Left renal cortex interstitium (tissue), 4 donors: ENCODE measurements at regions not wholly inside any gene's neighbourhood (a gene's known extent, or its start where the extent isn't known, plus 50 kb on each side); places are given as distances from the start of the nearest gene placed in this dataset.

Source experiments
- DNase-seq, 4 donors: peaks; one replicate each; pipeline ENCODE4 v3.0.0-alpha.2; 2013; ENCODE audit warnings: low read depth in 4 of 4, low spot score in 2 of 4, missing footprints in 1 of 4

DNA sequence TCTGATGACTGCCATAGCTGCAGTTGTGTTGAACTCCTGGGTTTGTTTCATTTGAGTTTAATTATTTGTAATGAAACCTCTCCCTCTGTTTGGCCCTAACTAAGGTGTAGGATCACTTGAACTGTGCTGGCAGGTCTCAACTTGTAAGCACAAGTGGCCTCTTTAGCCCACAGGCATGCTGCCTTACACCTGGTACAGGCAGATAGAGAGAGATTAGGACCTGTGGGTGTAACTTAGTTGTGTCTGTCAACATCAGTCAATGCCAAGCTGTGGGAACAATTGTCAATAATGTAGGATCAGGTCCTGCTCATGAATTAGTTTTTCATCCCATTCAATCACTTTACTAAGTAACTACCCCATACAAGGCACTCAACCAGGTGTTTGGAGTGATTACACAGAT is 263.0 kb upstream of the G2E3 start:
- no peak for DNase-seq

DNA sequence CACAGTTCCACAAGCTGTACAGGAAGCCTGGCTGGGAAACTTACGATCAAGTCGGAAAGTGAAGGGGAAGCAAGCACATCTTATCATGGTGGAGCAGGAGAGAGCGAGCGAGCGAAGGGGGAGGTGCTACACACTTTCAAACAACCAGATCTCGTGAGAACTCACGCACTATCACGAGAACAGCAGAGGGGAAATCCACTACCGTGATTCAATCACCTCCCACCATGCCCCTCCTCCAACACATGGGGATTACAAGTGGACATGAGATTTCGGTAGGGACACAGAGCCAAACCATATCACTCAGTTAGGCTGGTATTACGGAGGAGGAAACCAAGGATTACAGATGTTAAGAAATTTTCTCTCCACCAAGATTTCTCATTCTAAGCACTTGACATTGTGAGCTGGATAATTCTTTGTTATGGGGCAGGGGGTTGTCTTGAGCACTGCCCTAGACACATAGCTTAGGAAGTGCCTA is 262.0 kb upstream of the G2E3 start:
- DNase-seq, result no peak

GRCh38 chr14:30297876-30298795 is 260.8 kb upstream of the G2E3 start:
- no peak for DNase-seq

DNA sequence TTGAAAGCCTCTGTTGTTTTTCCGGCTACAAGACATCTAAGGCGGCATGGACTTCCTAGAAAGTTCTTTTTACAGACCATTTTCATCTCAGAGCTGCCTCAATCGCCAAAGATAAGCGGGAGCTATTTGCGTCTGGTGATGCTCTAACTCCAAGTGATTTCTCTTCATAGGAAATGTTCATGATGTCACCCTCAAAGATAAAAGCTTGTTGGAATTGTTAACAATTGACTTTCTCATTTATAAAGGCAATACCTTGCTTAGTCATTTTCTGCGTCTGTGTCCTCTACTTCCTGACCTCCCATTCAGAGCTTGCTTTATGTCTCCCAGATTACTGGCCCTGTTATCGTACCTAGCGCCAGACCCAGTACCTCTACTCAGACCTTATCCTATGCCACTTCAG is 259.0 kb upstream of the G2E3 start:
- no peak for DNase-seq

DNA sequence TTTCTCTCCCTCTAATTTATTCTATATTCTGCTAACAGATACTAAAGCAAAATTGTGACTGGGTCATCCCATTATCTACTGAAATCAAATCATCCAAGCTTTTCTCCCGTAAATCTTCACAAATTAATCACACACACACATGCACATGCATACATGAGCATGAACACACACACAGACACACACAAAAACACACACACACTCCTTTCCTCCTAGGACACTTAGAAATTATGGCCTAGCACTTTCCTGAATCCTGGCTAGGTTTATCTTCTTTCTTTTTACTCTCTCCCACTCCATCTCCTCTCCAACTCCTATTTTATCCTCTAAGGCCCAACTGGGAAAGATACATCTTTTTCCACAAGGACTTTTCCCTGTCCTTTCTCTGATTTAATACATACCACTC is 255.6 kb upstream of the G2E3 start:
- no peak for DNase-seq

DNA sequence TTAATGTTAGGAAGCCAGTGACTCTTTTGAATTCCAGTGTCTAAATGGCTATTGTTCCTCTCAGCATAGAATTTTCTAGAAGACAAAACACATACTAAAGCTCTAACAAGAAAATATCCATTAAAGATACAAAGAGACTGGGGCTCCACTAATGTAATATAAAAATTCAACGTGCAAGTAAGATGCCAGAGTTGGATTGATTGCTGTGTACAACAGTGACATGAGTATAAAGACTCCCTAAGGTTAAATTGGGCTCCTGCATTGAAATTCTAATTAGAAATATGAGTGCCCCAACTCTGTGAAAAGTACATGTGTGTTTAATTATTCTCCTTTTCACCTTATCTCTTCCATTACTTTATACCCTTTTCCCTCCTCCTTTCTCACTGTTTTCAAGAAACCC is 253.6 kb upstream of the G2E3 start:
- DNase-seq, result no peak

DNA sequence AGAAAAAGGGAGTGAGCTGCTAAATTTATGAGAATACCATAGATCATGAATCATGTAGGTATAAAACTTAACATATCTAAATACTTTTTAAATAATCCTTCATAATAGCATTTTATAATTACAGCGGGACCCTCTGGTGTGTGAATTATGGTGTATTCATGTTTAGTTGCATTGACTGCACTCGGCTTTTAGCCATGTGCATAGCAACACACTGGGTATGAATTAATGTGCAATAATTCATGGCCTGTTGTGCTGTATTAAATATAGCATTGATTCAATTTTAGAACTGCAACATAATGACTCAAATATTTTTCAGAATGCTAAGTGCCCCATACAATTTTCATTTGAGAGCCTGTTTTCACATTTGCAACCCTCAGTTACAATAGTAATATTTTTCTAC is 249.6 kb upstream of the G2E3 start:
- no peak for DNase-seq

- no peak for DNase-seq
These were observed 246.7 kb upstream of the G2E3 start for GRCh38 chr14:30312214-30312613.

DNA sequence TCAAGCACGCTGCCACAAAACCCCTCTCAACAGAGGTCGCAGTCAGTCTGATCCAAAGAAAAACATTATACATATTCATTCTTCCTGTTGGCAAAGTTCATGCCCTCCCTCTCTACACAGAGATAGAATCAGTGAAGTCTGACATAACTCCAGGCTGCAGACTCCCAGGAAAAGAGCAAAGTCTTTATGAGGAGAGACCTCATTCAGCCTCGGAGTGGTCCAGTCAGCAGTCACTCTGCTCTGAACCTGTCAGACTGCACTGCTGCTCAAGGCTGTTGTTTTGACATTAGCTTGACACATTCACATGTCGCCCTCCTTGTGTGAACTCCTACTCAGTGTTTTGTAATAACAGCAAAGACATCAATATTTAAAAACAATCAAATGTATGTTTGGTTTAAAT is 241.2 kb upstream of the G2E3 start:
- DNase-seq, result no peak

DNA sequence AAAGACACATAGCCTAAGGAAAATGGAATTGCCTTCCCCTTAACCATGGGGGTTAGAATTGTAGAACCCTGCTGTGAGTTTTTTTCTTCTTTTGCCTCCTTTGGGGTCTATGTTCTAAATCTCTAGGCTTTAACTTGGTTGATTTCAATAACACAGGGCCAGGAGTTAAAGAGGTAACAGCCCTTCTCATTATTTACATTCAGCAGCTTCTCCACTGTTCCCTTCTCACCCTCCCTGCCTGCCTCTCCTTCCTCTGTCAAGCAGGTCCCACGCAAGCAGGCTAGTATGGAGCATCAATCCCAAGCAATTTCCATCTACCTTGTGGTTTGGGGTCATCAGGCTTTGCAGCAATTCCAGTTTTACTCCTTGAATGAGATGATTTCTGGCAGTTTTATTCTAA is 236.1 kb upstream of the G2E3 start:
- no peak for DNase-seq

- no peak for DNase-seq
These were observed 228.9 kb upstream of the G2E3 start for GRCh38 chr14:30330033-30330432.

GRCh38 chr14:30330445-30330844 is 228.5 kb upstream of the G2E3 start:
- DNase-seq, result no peak

DNA sequence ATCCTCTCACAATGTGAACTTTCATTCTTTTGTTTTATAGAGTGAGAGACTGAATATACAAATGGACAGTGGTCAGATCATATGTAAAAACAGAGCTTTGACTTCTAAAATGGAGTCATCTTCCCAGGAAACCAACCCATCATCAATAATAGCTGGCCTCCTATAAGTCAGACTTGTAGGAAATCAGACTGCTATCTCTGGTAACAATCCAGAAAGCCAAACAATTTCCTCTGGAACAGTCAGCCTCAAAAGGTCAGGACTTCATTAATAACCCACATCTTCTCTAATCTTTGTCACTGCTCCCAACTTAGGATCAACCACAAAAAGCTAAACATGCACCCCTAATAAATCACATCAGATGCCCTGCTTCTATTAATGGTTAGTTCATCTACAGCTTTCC is 227.9 kb upstream of the G2E3 start:
- DNase-seq, result no peak

- DNase-seq, result no peak
These were observed 226.6 kb upstream of the G2E3 start for GRCh38 chr14:30332374-30332773.

DNA sequence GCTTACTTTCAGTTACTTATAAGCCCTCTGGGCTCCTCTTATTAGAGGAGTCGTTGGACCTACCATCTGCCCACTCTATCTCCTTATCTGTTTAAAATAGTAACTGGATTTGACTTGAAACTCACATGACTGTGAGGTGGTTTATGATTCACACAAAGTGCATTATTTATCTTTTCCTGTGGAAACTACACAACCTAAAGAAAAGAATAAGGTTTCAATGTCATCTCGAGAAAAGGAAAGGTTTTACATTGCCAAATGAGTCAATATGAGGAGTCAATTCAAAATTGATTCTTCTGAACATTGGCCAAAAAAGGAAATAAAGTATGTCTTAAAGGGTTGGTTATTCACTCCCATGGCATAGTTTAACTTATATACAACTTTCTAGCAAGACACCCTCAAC is 225.0 kb upstream of the G2E3 start:
- DNase-seq, result no peak

DNA sequence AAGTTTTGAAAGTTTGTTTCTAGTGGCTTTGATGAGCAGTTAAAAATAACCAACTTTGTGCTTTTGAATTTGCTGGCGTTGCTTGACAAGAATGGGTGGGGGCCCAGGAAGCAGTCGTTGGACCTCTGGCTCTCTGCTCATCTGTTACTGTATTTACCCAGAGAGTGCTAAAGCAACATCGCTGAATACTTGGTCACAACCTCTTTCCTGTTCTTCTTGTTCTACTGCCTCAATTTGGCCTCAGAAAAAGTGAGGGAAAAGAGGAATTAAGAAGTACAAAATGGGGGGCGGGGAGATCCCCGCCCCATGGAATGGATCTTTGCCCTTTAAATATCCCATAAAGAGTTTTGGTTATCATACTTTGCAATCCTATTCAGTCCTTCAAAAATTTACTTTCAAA is 221.5 kb upstream of the G2E3 start:
- no peak for DNase-seq

- DNase-seq, result no peak
These were observed 219.6 kb upstream of the G2E3 start for GRCh38 chr14:30339311-30339901.

DNA sequence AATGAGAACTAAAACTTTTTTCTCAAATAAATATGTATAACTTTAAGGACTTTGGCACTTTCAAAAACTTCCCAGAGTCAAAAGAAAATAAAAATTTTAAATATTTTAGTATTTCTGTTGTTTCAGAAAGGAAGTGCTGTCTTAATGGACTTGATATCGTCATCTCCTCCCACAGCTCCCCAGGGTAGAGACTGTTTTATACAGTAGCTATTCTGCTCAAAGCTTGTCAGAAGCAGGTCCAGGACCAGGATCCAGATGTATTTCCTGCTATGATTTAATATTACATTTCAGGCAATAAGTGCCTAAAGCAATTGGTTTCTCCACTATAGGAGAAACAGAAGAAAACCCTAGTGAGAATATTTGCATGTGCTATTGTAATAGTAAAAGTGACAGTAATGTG is 218.5 kb upstream of the G2E3 start:
- no peak for DNase-seq

DNA sequence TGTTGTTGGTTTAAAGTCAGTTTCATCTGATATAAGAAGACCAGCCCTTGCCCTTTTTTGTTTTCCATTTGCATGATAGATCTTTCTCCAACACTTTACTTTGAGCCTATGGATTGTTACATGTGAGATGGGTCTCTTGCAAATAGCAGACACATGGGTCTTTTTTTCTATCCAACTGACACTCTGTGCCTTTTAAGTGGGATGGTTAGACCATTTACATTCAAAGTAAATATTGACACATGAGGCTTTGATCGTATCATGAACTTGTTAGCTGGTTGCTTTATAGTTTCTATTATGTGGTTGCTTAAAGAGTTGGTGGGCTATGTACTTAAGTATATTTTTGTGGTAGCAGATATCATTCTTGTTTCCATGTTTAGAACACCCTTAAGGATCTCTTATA is 213.4 kb upstream of the G2E3 start:
- no peak for DNase-seq

- no peak for DNase-seq
These were observed 210.5 kb upstream of the G2E3 start for GRCh38 chr14:30348445-30348844.

- no peak for DNase-seq
These were observed 209.4 kb upstream of the G2E3 start for GRCh38 chr14:30349520-30349919.

- no peak for DNase-seq
These were observed 204.5 kb upstream of the G2E3 start for GRCh38 chr14:30354439-30354838.
